CD4-positive, alpha-beta T cell (primary cell): ENCODE measurements at regions not wholly inside any gene's neighbourhood (a gene's known extent, or its start where the extent isn't known, plus 50 kb on each side); places are given as distances from the start of the nearest gene placed in this dataset.
"Not testable (repeated sequence)": the region's sequence is repeated elsewhere in the genome, so short reads cannot be mapped to it uniquely, and the experiment has no call there.

Experiments
- ATAC-seq: fragments of 200-7000 bp; cut with Tn5 transposase; one replicate; pipeline ENCODE4 v1.10.0; 2022; ENCODE audit warnings: mild to moderate bottlenecking; ENCODE audit not compliant: poor library complexity
- CTCF ChIA-PET: fragments of 350-600 bp; sonication (Branson Sonifier 250); formaldehyde crosslinking; loops from one replicate; lab custom pipeline; 2021; ENCODE audit warnings: antibody characterized with exemption, inconsistent platforms; lab: Charles Lee
- POLR2A ChIA-PET: fragments of 350-600 bp; sonication (Branson Sonifier 250); formaldehyde crosslinking; loops from one replicate; lab custom pipeline; 2021; ENCODE audit warnings: antibody characterized with exemption, inconsistent platforms; lab: Charles Lee
- DNase-seq, 14 experiments: peaks; one replicate each; pipeline ENCODE4 v3.0.0-alpha.2; 2013 to 2020; ENCODE audit warnings: mixed read lengths in 2 of 14
- H3K27ac ChIP-seq, 2 donors: one replicate each; pipeline versions ENCODE4 v1.5.1 to v1.7.0; 2013; ENCODE audit warnings: low read length in 2 of 2, low read depth in 1 of 2, mild to moderate bottlenecking in 1 of 2
- H3K27me3 ChIP-seq, 2 experiments: 1 replicate in 1 of 2; 2 replicates in 1 of 2; pipeline versions ENCODE4 v1.6.1 to v1.7.0; 2013; ENCODE audit warnings: low read length in 2 of 2, control low read depth in 1 of 2, mild to moderate bottlenecking in 1 of 2, moderate library complexity in 1 of 2; ENCODE audit not compliant: insufficient read depth in 2 of 2, control insufficient read depth in 1 of 2
- H3K36me3 ChIP-seq: one replicate; pipeline ENCODE4 v1.6.1; 2013; ENCODE audit warnings: low read length, control low read depth; ENCODE audit not compliant: insufficient read depth
- H3K4me1 ChIP-seq: one replicate; pipeline ENCODE4 v1.6.1; 2013; ENCODE audit warnings: low read length, control low read depth; ENCODE audit not compliant: insufficient read depth
- H3K4me3 ChIP-seq: one replicate; pipeline ENCODE4 v1.5.1; 2013; ENCODE audit warnings: mild to moderate bottlenecking, low read length, moderate library complexity
- H3K9me3 ChIP-seq, 2 experiments: 1 replicate in 1 of 2; 2 replicates in 1 of 2; pipeline versions ENCODE4 v1.6.1 to v1.7.0; 2013; ENCODE audit warnings: low read length in 2 of 2, mild to moderate bottlenecking in 2 of 2, control low read depth in 1 of 2, moderate library complexity in 1 of 2; ENCODE audit not compliant: control insufficient read depth in 1 of 2, insufficient read depth in 1 of 2
- H3K27ac Mint-ChIP-seq: one replicate; pipeline ENCODE4 v1.8.0; 2020; ENCODE audit warnings: mixed read lengths
- H3K27me3 Mint-ChIP-seq: one replicate; pipeline ENCODE4 v1.8.0; 2021; ENCODE audit warnings: mixed read lengths
- H3K36me3 Mint-ChIP-seq: one replicate; pipeline ENCODE4 v1.8.0; 2021; ENCODE audit warnings: low read depth, mixed read lengths
- H3K4me1 Mint-ChIP-seq: one replicate; pipeline ENCODE4 v1.8.0; 2021; ENCODE audit warnings: low read depth, mixed read lengths
- H3K4me3 Mint-ChIP-seq: one replicate; pipeline ENCODE4 v1.8.0; 2020; ENCODE audit warnings: mild to moderate bottlenecking, mixed read lengths
- H3K9me3 Mint-ChIP-seq: one replicate; pipeline ENCODE4 v1.8.0; 2020; ENCODE audit warnings: mixed read lengths
- intact Hi-C, 2 experiments: fragments of 100-400 bp; cut with DNase I in 1 of 2; cut with micrococcal nuclease in 1 of 2; formaldehyde crosslinking; loops; one replicate each; pipeline versions ENCODE4 v1.15.1 to v1.9.0; 2023 to 2025; cut with DNase I, micrococcal nuclease
- TF ChIP-seq, protein P1 (sequence below): fragments of 200-600 bp; IDR thresholded peaks from one replicate; pipeline ENCODE4 v1.8.0; 2022; ENCODE audit warnings: antibody characterized with exemption, mild to moderate bottlenecking

DNA sequence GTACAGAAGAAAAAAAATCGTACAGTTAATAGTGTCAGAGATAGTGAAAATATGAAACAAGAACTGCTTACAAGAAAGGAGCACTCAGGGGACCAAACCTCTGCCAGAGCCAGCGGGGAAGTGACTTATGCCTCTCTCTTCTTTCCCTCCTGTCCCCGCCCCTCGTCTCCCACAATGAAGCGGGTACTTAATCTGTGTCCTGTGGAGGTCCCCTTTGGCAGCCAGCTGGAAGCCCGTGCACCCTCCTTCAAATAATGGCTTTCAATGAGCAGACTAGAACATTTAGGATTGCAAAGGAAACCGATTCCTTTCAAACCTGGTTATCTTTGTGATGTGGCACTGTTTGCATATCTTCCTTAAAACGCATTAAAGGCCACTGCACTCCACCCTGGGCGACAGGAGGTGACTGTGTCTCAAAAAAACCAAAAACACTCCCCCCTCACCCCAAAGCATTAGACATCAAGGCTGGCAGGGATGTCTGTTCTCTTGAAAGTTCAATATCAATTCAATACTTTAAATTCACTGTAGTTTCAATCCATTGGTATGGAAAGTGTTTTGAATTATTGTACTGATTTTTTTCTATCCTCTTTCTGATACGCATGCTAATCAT, 51.7 kb downstream of the PPIAL4C start:
- H3K27me3 Mint-ChIP-seq, H3K27me3 ChIP-seq, CTCF ChIA-PET, H3K36me3 ChIP-seq, POLR2A ChIA-PET, H3K9me3 Mint-ChIP-seq, H3K9me3 ChIP-seq, intact Hi-C loops, ATAC-seq: not testable (repeated sequence)
- H3K4me1 Mint-ChIP-seq: peaks cover 48% of the 10 kb centered on the region
- peak overlapping the region; percentile 95 for H3K4me3 Mint-ChIP-seq
- DNase-seq: peak in 9 of 14 experiments; percentile 22 to 62 (median 50)
- Histone ChIP-seq H3K27ac (peak overlapping the region; percentile 44 to 93), H3K4me3 (peak overlapping the region; percentile 71), H3K4me1 (peaks cover 17% of the 10 kb centered on the region)
- peak overlapping the region; percentile 96 for H3K27ac Mint-ChIP-seq
- H3K36me3 Mint-ChIP-seq: peaks cover 15% of the 10 kb centered on the region

DNA sequence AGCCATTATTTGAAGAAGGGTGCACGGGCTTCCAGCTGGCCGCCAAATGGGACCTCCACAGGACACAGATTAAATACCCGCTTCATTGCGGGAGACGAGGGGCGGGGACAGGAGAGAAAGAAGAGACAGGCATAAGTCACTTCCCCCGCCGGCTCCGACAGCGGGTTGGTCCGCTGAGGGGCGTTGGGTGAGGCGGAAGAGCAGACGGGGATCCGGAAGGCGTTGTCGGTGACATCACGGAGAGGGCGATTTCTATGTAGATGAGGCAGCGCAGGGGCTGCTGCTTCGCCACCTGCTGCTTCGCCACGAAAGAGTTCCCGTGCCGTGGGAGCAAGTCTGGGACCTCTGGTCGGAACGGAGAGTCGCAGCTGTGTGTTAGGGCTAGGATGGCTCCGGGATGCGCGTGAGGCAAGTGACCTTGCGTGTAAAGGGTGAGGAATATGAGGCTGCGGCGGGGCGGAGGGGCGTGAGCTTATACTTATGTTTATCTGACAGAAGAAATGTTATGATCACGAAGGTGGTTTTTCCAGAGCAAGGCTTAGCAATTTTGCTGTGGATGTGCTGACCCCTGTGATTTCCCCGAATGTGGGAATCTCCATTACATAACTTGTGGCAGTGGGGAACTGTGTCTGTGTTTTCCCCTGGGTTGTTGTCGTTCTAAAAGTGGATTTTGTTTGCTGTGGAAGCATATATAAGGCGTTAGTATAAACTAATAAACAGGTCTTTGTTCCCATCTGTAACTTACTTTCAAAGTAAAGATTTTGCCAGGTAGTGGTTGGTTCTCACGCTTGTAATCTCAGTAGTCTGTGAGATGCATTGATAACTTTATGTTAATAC, 52.9 kb downstream of the PPIAL4C start:
- peaks cover 49% of the 10 kb centered on the region for H3K4me1 Mint-ChIP-seq
- intact Hi-C loops, H3K9me3 ChIP-seq, H3K9me3 Mint-ChIP-seq, H3K36me3 ChIP-seq, H3K27me3 Mint-ChIP-seq, H3K27me3 ChIP-seq, CTCF ChIA-PET: not testable (repeated sequence)
- peak overlapping the region; percentile 95 for H3K4me3 Mint-ChIP-seq
- POLR2A ChIA-PET: interaction anchor here (0.7 kb wide), 1 partner anchor 27 kb away, joined by 3 read pairs; no protein-coding TSS in a partner anchor
- H3K27ac Mint-ChIP-seq: peak overlapping the region; percentile 96
- DNase-seq (peak; percentile 76 to 96 (median 87)), ATAC-seq (peak; percentile 76)
- Histone ChIP-seq H3K27ac (peak overlapping the region; percentile 93 to 96), H3K4me3 (peak overlapping the region; percentile 71), H3K4me1 (peaks cover 17% of the 10 kb centered on the region)
- peaks cover 19% of the 10 kb centered on the region for H3K36me3 Mint-ChIP-seq
- TF ChIP-seq, protein P1, sequence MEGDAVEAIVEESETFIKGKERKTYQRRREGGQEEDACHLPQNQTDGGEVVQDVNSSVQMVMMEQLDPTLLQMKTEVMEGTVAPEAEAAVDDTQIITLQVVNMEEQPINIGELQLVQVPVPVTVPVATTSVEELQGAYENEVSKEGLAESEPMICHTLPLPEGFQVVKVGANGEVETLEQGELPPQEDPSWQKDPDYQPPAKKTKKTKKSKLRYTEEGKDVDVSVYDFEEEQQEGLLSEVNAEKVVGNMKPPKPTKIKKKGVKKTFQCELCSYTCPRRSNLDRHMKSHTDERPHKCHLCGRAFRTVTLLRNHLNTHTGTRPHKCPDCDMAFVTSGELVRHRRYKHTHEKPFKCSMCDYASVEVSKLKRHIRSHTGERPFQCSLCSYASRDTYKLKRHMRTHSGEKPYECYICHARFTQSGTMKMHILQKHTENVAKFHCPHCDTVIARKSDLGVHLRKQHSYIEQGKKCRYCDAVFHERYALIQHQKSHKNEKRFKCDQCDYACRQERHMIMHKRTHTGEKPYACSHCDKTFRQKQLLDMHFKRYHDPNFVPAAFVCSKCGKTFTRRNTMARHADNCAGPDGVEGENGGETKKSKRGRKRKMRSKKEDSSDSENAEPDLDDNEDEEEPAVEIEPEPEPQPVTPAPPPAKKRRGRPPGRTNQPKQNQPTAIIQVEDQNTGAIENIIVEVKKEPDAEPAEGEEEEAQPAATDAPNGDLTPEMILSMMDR: peak; percentile 21

DNA sequence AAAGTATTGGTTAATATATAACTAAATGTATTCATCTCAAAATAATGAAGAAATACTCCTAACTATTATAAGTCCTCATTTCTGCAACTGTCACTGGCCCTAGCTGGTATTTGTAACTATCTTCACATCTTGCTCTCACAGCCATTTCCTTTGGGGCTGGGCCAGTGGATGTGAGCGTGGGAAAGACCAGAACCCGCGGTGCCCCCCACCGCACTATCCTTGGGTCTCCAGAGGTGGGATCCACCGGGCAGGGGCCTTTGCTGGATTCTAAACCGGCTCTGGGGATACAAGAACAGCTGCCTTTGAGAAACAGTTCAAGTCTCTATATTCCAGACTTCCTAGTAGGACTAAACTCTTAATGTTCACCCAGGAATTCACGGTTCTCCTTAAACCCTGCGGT, 54.8 kb downstream of the PPIAL4C start:
- Mint-ChIP-seq H3K27ac (peak overlapping the region; percentile 74), H3K4me1 (peaks cover 48% of the 10 kb centered on the region), H3K36me3 (peaks cover 18% of the 10 kb centered on the region), H3K4me3 (peak overlapping the region; percentile 62)
- H3K27ac ChIP-seq, intact Hi-C loops, H3K9me3 ChIP-seq, H3K27me3 Mint-ChIP-seq, CTCF ChIA-PET, H3K27me3 ChIP-seq, DNase-seq, H3K36me3 ChIP-seq, POLR2A ChIA-PET, ATAC-seq, H3K9me3 Mint-ChIP-seq, H3K4me3 ChIP-seq: not testable (repeated sequence)
- peaks cover 13% of the 10 kb centered on the region for H3K4me1 ChIP-seq

DNA sequence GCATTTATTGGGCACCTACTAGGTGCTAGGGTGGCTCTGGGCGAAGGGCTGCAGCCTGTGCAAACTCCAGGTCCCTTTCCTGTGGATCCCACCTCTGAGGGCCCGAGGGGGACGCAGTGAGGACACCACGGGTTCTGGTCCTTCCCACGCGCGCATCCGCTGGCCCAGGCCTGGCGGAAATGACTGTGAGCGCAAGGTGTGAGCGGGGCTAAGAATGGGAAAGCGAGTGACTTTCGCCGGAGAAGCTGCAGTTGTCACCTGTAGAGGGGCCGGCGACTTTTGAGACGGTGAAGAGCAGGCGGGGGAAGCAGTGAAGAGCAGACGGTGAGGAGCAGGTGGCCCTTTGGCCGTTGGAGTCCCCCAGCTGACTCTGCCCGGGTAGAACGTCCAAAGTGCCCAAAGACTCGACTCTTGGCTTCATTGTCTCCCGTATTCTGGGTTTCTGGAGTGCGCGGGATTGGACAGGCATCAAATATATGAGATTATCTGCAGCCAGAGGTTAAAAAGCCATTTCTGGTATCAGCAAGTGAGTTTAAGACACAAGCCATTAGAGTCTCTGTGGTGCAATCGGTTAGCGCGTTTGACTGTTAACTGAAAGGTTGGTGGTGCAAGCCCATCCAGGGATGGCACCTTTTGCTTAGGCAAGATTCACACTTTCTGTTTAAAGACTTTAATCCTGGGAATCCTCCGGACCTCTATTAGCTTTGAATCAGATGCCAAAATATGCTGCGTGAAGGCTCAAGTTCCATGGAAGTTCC, 55.4 kb downstream of the PPIAL4C start:
- H3K9me3 ChIP-seq, CTCF ChIA-PET, H3K4me3 ChIP-seq, H3K27ac ChIP-seq, H3K27me3 Mint-ChIP-seq, H3K36me3 ChIP-seq, POLR2A ChIA-PET, intact Hi-C loops, H3K27me3 ChIP-seq, H3K4me3 Mint-ChIP-seq, ATAC-seq, H3K9me3 Mint-ChIP-seq: not testable (repeated sequence)
- Mint-ChIP-seq H3K36me3 (peaks cover 13% of the 10 kb centered on the region), H3K27ac (peak overlapping the region; percentile 74), H3K4me1 (peaks cover 42% of the 10 kb centered on the region)
- DNase-seq: peak in 1 of 14 experiments; percentile 21
- H3K4me1 ChIP-seq: peaks cover 11% of the 10 kb centered on the region

DNA sequence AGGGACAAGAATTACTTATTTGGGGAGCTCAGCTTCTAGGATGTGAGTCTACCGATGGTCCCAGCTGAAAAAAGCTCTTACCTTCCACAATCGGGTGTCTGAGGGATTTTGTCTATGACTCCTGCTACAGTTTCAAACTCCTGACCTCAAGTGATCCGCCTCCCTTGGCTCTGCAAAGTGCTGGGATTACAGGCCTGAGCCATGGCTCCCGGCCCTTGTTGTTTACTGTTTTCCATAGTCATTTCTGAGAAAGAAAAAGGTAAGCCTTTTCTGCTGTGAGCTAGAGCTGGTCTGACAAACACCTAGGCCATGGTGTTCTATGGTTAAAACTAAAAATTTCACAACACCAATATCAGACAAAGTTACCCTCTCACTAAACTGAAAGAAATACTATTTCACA, 57.5 kb downstream of the PPIAL4C start:
- H3K36me3 Mint-ChIP-seq: peaks cover 18% of the 10 kb centered on the region
- peaks cover 41% of the 10 kb centered on the region for H3K4me1 Mint-ChIP-seq
- H3K4me3 Mint-ChIP-seq, ATAC-seq, H3K4me3 ChIP-seq, H3K9me3 ChIP-seq, H3K27me3 Mint-ChIP-seq, POLR2A ChIA-PET, H3K27ac ChIP-seq, intact Hi-C loops, CTCF ChIA-PET, H3K36me3 ChIP-seq, H3K4me1 ChIP-seq, H3K9me3 Mint-ChIP-seq, H3K27me3 ChIP-seq: not testable (repeated sequence)
- peak in 1 of 14 experiments; percentile 3 for DNase-seq
- H3K27ac Mint-ChIP-seq: peak overlapping the region; percentile 62

DNA sequence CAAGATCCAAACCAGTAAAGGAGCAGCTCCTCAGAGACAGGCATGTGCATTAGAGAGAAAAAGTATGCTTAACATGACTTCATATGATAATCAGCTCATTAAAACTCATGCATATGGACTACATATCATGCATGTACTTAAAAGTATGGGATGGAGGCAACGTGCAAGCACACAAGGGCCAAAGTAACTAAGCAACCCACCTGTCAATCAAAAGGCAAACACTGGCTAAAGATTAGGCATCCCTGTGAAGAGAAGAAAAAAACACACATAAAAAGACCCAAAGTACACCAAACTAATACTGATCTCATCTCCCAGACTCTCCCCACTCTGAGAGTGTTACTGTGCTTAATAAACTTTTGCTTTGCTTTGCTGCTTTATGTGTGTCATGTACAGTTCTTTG, 61.2 kb downstream of the PPIAL4C start:
- DNase-seq: peak in 1 of 14 experiments; percentile 11
- H3K27ac ChIP-seq, ATAC-seq, H3K9me3 Mint-ChIP-seq, H3K27me3 Mint-ChIP-seq, intact Hi-C loops, POLR2A ChIA-PET, H3K4me3 ChIP-seq, H3K9me3 ChIP-seq, CTCF ChIA-PET, H3K36me3 ChIP-seq, H3K4me1 ChIP-seq, H3K27me3 ChIP-seq: not testable (repeated sequence)
- Mint-ChIP-seq H3K27ac (peak overlapping the region; percentile 93), H3K4me3 (peak overlapping the region; percentile 65), H3K36me3 (peaks cover 15% of the 10 kb centered on the region), H3K4me1 (peaks cover 23% of the 10 kb centered on the region)
